K562 (cell line): ENCODE measurements at regions not wholly inside any gene's neighbourhood (a gene's known extent, or its start where the extent isn't known, plus 50 kb on each side); places are given as distances from the start of the nearest gene placed in this dataset.

Experiments used
- ATAC-seq: fragments of 200-7000 bp; cut with Tn5 transposase; 3 replicates; pipeline ENCODE4 v1.9.1; 2020; ENCODE audit warnings: moderate library complexity
- BruUV-seq: library from RNA; stranded (reverse); fragments of 400-500 nt; replicated peaks from 2 replicates; lab custom pipeline; 2021; lab: Mats Ljungman, UMichigan
- CTCF ChIA-PET: fragments of 300-600 bp; formaldehyde crosslinking; extraction: SDS; loops from one replicate; lab custom pipeline; 2021; ENCODE audit warnings: low intra/inter-chr PET ratio; lab: Yijun Ruan, JAX
- POLR2A ChIA-PET: fragments of 300-600, 350-650 bp; sonication (Branson Sonifier 250); formaldehyde crosslinking; extraction: SDS; loops from one replicate; lab custom pipeline; 2021; ENCODE audit warnings: antibody characterized with exemption, inconsistent platforms; lab: Yijun Ruan, JAX
- DNase-seq, 4 experiments: peaks; one replicate each; pipeline versions ENCODE4 v3.0.0 to v3.0.0-alpha.2; 2011 to 2018; ENCODE audit warnings: low spot score in 3 of 4, mixed read lengths in 3 of 4; ENCODE audit errors: extremely low read depth in 1 of 4
- FAIRE-seq: peaks from 2 replicates; lab custom pipeline; 2011; peaks lifted over from hg19 to GRCh38; lab: Jason Lieb, UNC
- H2AFZ ChIP-seq: 2 replicates; pipeline ENCODE4 v1.6.0; 2011; ENCODE audit warnings: low read depth, low read length, control low read depth, inconsistent platforms
- H3K27ac ChIP-seq: fragments of 200-600 bp; 3 replicates; pipeline ENCODE4 v1.8.0; 2011; ENCODE audit warnings: low read depth, mild to moderate bottlenecking, control low read depth, inconsistent platforms, low read length, moderate library complexity, mixed read lengths; ENCODE audit errors: extremely low read depth
- H3K27me3 ChIP-seq, 2 experiments: fragments of 300-600 bp in 1 of 2; 2 replicates in 1 of 2; 3 replicates in 1 of 2; pipeline versions ENCODE4 v1.6.0 to v1.8.0; 2011; ENCODE audit warnings: inconsistent platforms in 2 of 2, low read length in 2 of 2, mild to moderate bottlenecking in 1 of 2, mixed read lengths in 1 of 2, moderate library complexity in 1 of 2; ENCODE audit not compliant: control insufficient read depth in 2 of 2, insufficient read depth in 2 of 2
- H3K36me3 ChIP-seq: fragments of 300-600 bp; 3 replicates; pipeline ENCODE4 v1.8.0; 2011; ENCODE audit warnings: mild to moderate bottlenecking, low read length, inconsistent platforms; ENCODE audit not compliant: control insufficient read depth, insufficient read depth
- H3K4me1 ChIP-seq, 2 experiments: fragments of 200-600 bp in 1 of 2; replicated peaks in 1 of 2; 2 replicates in 1 of 2; 3 replicates in 1 of 2; pipeline versions ENCODE4 v1.5.1 to v1.8.0; 2011; ENCODE audit warnings: inconsistent platforms in 2 of 2, low read length in 2 of 2, mild to moderate bottlenecking in 1 of 2, mixed read lengths in 1 of 2, moderate library complexity in 1 of 2; ENCODE audit not compliant: control insufficient read depth in 2 of 2, insufficient read depth in 2 of 2
- H3K4me2 ChIP-seq: 2 replicates; pipeline ENCODE4 v1.6.1; 2011; ENCODE audit warnings: low read length, control low read depth, inconsistent platforms, mixed read lengths; ENCODE audit not compliant: insufficient read depth
- H3K4me3 ChIP-seq: fragments of 200-600 bp; sonication (generic), shearing (Covaris generic); 2 replicates; pipeline ENCODE4 v1.5.1; 2016; ENCODE audit warnings: control low read depth, inconsistent platforms
- H3K79me2 ChIP-seq: fragments of 200-600 bp; 3 replicates; pipeline ENCODE4 v1.8.0; 2011; ENCODE audit warnings: low read length, inconsistent platforms; ENCODE audit not compliant: control insufficient read depth, insufficient read depth
- H3K9ac ChIP-seq, 2 experiments: 2 replicates each; pipeline versions ENCODE4 v1.6.0 to v1.6.1; 2011; ENCODE audit warnings: low read depth in 2 of 2, low read length in 2 of 2, control low read depth in 1 of 2, inconsistent platforms in 1 of 2, mild to moderate bottlenecking in 1 of 2, mixed read lengths in 1 of 2; ENCODE audit not compliant: insufficient read depth in 1 of 2
- H3K9me1 ChIP-seq: one replicate; pipeline ENCODE4 v1.6.0; 2011; ENCODE audit warnings: inconsistent platforms, mild to moderate bottlenecking, low read length, moderate library complexity; ENCODE audit not compliant: control insufficient read depth, insufficient read depth
- H3K9me3 ChIP-seq: replicated peaks from 2 replicates; pipeline ENCODE4 v1.5.1; 2011; ENCODE audit warnings: low read depth, low read length, inconsistent platforms; ENCODE audit not compliant: control insufficient read depth, insufficient read depth
- H4K20me1 ChIP-seq: replicated peaks from 2 replicates; pipeline ENCODE4 v1.6.1; 2011; ENCODE audit warnings: low read length, inconsistent platforms, mixed read lengths; ENCODE audit not compliant: control insufficient read depth, insufficient read depth
- BRF2 ChIP-seq: IDR thresholded peaks from 3 replicates; pipeline ENCODE4 v1.6.1; 2011; ENCODE audit warnings: borderline replicate concordance, mild to moderate bottlenecking; ENCODE audit not compliant: insufficient read length, insufficient read depth
- KDM2B ChIP-seq: fragments of 250-450 bp; sonication (Bioruptor Pico); IDR thresholded peaks from 2 replicates; pipeline ENCODE4 v1.8.0; 2021; ENCODE audit warnings: mild to moderate bottlenecking, moderate library complexity
- KLF6 ChIP-seq: fragments of 250-450 bp; sonication (Bioruptor Pico); IDR thresholded peaks from 2 replicates; pipeline ENCODE4 v1.4.0; 2020; ENCODE audit warnings: mild to moderate bottlenecking, moderate library complexity, borderline replicate concordance
- MAZ ChIP-seq, 2 experiments: fragments of 450-650 bp in 1 of 2; sonication (generic) in 1 of 2; formaldehyde crosslinking; IDR thresholded peaks in 1 of 2; conservative IDR thresholded peaks in 1 of 2; 2 replicates each; pipeline versions ENCODE4 v1.4.0 to v1.5.0; 2020; ENCODE audit warnings: mild to moderate bottlenecking in 1 of 2, missing genetic modification reagents in 1 of 2
- MED1 ChIP-seq: sonication (generic); formaldehyde crosslinking; IDR thresholded peaks from 2 replicates; pipeline ENCODE4 v1.8.1; 2023; ENCODE audit warnings: missing genetic modification reagents, borderline replicate concordance
- RBM14 ChIP-seq: fragments of 200-400 bp; formaldehyde crosslinking; IDR thresholded peaks from 2 replicates; pipeline ENCODE4 v1.6.1; 2018; ENCODE audit warnings: low read depth, mild to moderate bottlenecking, low read length, moderate library complexity, borderline replicate concordance; ENCODE audit not compliant: insufficient read depth
- RBM25 ChIP-seq: fragments of 200-400 bp; formaldehyde crosslinking; IDR thresholded peaks from 2 replicates; pipeline ENCODE4 v1.6.1; 2018; ENCODE audit warnings: low read length, low read depth, moderate library complexity; ENCODE audit not compliant: severe bottlenecking
- RNF2 ChIP-seq: sonication (generic); IDR thresholded peaks from 2 replicates; pipeline ENCODE4 v1.6.1; 2016
- STAT5A ChIP-seq: IDR thresholded peaks from 2 replicates; pipeline ENCODE4 v1.6.1; 2012; ENCODE audit warnings: low read length, inconsistent platforms, borderline replicate concordance
- TCF15 ChIP-seq: fragments of 250-450 bp; sonication (Bioruptor Pico); IDR thresholded peaks from 2 replicates; pipeline ENCODE4 v1.8.0; 2022; ENCODE audit warnings: moderate library complexity, mild to moderate bottlenecking, inconsistent platforms
- TOE1 ChIP-seq, 2 experiments: fragments of 450-650 bp in 1 of 2; sonication (generic) in 1 of 2; formaldehyde crosslinking in 1 of 2; IDR thresholded peaks; 2 replicates each; pipeline versions ENCODE4 v1.7.1 to v1.8.0; 2016 to 2022; ENCODE audit warnings: borderline replicate concordance in 2 of 2, mild to moderate bottlenecking in 2 of 2, antibody characterized with exemption in 1 of 2, inconsistent platforms in 1 of 2, low read depth in 1 of 2, missing genetic modification reagents in 1 of 2, moderate library complexity in 1 of 2
- ZNF263 ChIP-seq: sonication (generic); formaldehyde crosslinking; IDR thresholded peaks from 2 replicates; pipeline ENCODE4 v1.8.0; 2022; ENCODE audit warnings: mild to moderate bottlenecking, missing genetic modification reagents, borderline replicate concordance
- ZNF695 ChIP-seq: fragments of 450-650 bp; formaldehyde crosslinking; IDR thresholded peaks from 2 replicates; pipeline ENCODE4 v1.4.0; 2020; ENCODE audit warnings: mild to moderate bottlenecking, moderate library complexity
- ZNF696 ChIP-seq: fragments of 250-450 bp; sonication (Bioruptor Pico); conservative IDR thresholded peaks from 2 replicates; pipeline ENCODE4 v1.4.0; 2020; ENCODE audit warnings: mild to moderate bottlenecking, moderate library complexity
- ZNF699 ChIP-seq: fragments of 250-450 bp; sonication (Bioruptor Pico); IDR thresholded peaks from 2 replicates; pipeline ENCODE4 v1.8.0; 2021; ENCODE audit warnings: mild to moderate bottlenecking, moderate library complexity; ENCODE audit not compliant: insufficient replicate concordance
- WGBS: fragments of 100-300 bp; shearing (Covaris generic); methylation state at CpG from one replicate; pipeline ENCODE4 v1.1.6; 2016; ENCODE audit warnings: low coverage, mixed read lengths; ENCODE audit not compliant: insufficient coverage; ENCODE audit errors: missing lambda C conversion rate; 5-methylcytosine and 5-hydroxymethylcytosine counted together
- in situ Hi-C: fragments of 300-500 bp; cut with MboI; formaldehyde crosslinking; loops from 4 replicates; pipeline ENCODE4 v1.15.0; 2018; ENCODE audit warnings: inconsistent platforms, mixed read lengths
- intact Hi-C: fragments of 100-400 bp; cut with micrococcal nuclease; formaldehyde crosslinking; loops from 2 replicates; pipeline ENCODE4 v1.14.2; 2022

- no peaks in the 10 kb centered on the region for H3K4me1 ChIP-seq
- POLR2A ChIA-PET, result no interaction called here
- no peak for ATAC-seq
- no peak overlapping the region for H2AFZ ChIP-seq
- H3K4me3 ChIP-seq, result no peak overlapping the region
- H3K36me3 ChIP-seq, result no peaks in the 10 kb centered on the region
- CTCF ChIA-PET, result no interaction called here
- DNase-seq, result no peak
- TF ChIP-seq BRF2 (no peak), ZNF696 (CRISPR knock-in tag) (no peak), MED1 (CRISPR knock-in tag) (no peak), RBM25 (peak; percentile 83), KLF6 (CRISPR knock-in tag) (no peak)
- no peaks in the 10 kb centered on the region for H3K9me3 ChIP-seq
- BruUV-seq, result no TSS peak
- H4K20me1 ChIP-seq, result 0 out of 2 replicates have a peak, but pooled peaks cover 2% of the 10 kb centered on the region
- no peak overlapping the region for H3K9ac ChIP-seq
- intact Hi-C loops (no loop called here), in situ Hi-C loops (no loop called here)
- no peaks in the 10 kb centered on the region for H3K79me2 ChIP-seq
- 0% methylated on average over 5 of the region's 5 CpGs for WGBS
- no peaks in the 10 kb centered on the region for H3K27me3 ChIP-seq
- H3K4me2 ChIP-seq, result no peak overlapping the region
- H3K9me1 ChIP-seq, result no peaks in the 10 kb centered on the region
- FAIRE-seq, result no peak
- H3K27ac ChIP-seq, result no peak overlapping the region
Measured at GRCh38 chr1:29547300-29547699, 311.0 kb downstream of the PTPRU start.

GRCh38 chr1:29546496-29546895 is 310.2 kb downstream of the PTPRU start:
- Histone ChIP-seq H2AFZ (no peak overlapping the region), H3K4me3 (no peak overlapping the region), H4K20me1 (0 out of 2 replicates have a peak, but pooled peaks cover 2% of the 10 kb centered on the region), H3K36me3 (no peaks in the 10 kb centered on the region), H3K79me2 (no peaks in the 10 kb centered on the region), H3K4me2 (no peak overlapping the region), H3K27ac (no peak overlapping the region), H3K9me3 (no peaks in the 10 kb centered on the region), H3K9ac (no peak overlapping the region), H3K27me3 (no peaks in the 10 kb centered on the region), H3K4me1 (no peaks in the 10 kb centered on the region), H3K9me1 (no peaks in the 10 kb centered on the region)
- FAIRE-seq, result no peak
- in situ Hi-C loops, result no loop called here
- BruUV-seq, result no TSS peak
- intact Hi-C loops, result no loop called here
- ChIA-PET POLR2A (no interaction called here), CTCF (no interaction called here)
- ATAC-seq, result no peak
- WGBS, result 0% methylated on average over 3 of the region's 3 CpGs
- DNase-seq, result no peak
- no peak for TF ChIP-seq RNF2
- no peak for TF ChIP-seq TCF15 (CRISPR knock-in tag)
- no peak for TF ChIP-seq ZNF699 (CRISPR knock-in tag)
- TF ChIP-seq TOE1 (IDR thresholded peaks at IDR 0.05; ENCODE audit: borderline replicate concordance), result no peak
- no peak for TF ChIP-seq TOE1 (CRISPR knock-in tag; IDR thresholded peaks at IDR 0.05; ENCODE audit: borderline replicate concordance, low read depth)
- no peak for TF ChIP-seq STAT5A
- TF ChIP-seq KDM2B (CRISPR knock-in tag), result no peak
- no peak for TF ChIP-seq ZNF695
- no peak for TF ChIP-seq MAZ (CRISPR knock-in tag; conservative IDR thresholded peaks at IDR 0.05 in 1 of 2, IDR thresholded peaks at IDR 0.05 in 1 of 2)
- no peak for TF ChIP-seq RBM14
- TF ChIP-seq ZNF263, result no peak
